HEK293 (cell line): ENCODE measurements at regions not wholly inside any gene's neighbourhood (a gene's known extent, or its start where the extent isn't known, plus 50 kb on each side); places are given as distances from the start of the nearest gene placed in this dataset.

Source experiments
- CTCF ChIA-PET: fragments of 350-600 bp; formaldehyde crosslinking; extraction: SDS; loops from one replicate; lab custom pipeline; 2021; ENCODE audit warnings: antibody characterized with exemption; lab: Yijun Ruan, JAX
- POLR2A ChIA-PET: fragments of 300-600 bp; formaldehyde crosslinking; extraction: SDS; loops from one replicate; lab custom pipeline; 2020; ENCODE audit warnings: antibody characterized with exemption, inconsistent platforms; lab: Yijun Ruan, JAX
- H3K27ac ChIP-seq: fragments of 200-500 bp; sonication (Bioruptor generic); 2 replicates; pipeline ENCODE4 v1.5.1; 2014; ENCODE audit warnings: low read depth, low read length, control low read depth, inconsistent platforms; ENCODE audit errors: extremely low read depth
- H3K36me3 ChIP-seq, 2 experiments: fragments of 200-500 bp in 1 of 2; sonication (Bioruptor generic) in 1 of 2; 1 replicate in 1 of 2; 2 replicates in 1 of 2; pipeline ENCODE4 v1.5.1; 2014 to 2017; ENCODE audit warnings: inconsistent platforms in 2 of 2, low read length in 2 of 2; ENCODE audit not compliant: control insufficient read depth in 2 of 2, insufficient read depth in 1 of 2
- H3K4me1 ChIP-seq: fragments of 200-500 bp; sonication (Bioruptor generic); 2 replicates; pipeline ENCODE4 v1.5.1; 2014; ENCODE audit warnings: mild to moderate bottlenecking, low read length, inconsistent platforms; ENCODE audit not compliant: control insufficient read depth, insufficient read depth
- H3K4me3 ChIP-seq: 2 replicates; pipeline ENCODE4 v1.5.1; 2011; ENCODE audit warnings: low read depth, mild to moderate bottlenecking, control low read depth, low read length, moderate library complexity
- H3K9me3 ChIP-seq: fragments of 200-500 bp; sonication (Bioruptor generic); 2 replicates; pipeline ENCODE4 v1.5.1; 2014; ENCODE audit warnings: low read depth, low read length, inconsistent platforms; ENCODE audit not compliant: control insufficient read depth, insufficient read depth
- AEBP2 ChIP-seq: fragments of 450-650 bp; formaldehyde crosslinking; IDR thresholded peaks from 2 replicates; pipeline ENCODE4 v1.5.1; 2016; ENCODE audit warnings: missing biosample characterization, missing genetic modification characterization, borderline replicate concordance
- HOXD13 ChIP-seq: sonication (generic); formaldehyde crosslinking; IDR thresholded peaks from 2 replicates; pipeline ENCODE4 v1.8.0; 2022; ENCODE audit warnings: missing genetic modification reagents, borderline replicate concordance
- PRDM1 ChIP-seq: fragments of 450-650 bp; formaldehyde crosslinking; IDR thresholded peaks from 2 replicates; pipeline ENCODE4; 2016; ENCODE audit warnings: missing biosample characterization, missing genetic modification characterization
- ZEB2 ChIP-seq: fragments of 450-650 bp; formaldehyde crosslinking; IDR thresholded peaks from 2 replicates; pipeline ENCODE4 v1.5.1; 2016; ENCODE audit warnings: missing biosample characterization, missing genetic modification characterization
- ZFP41 ChIP-seq: fragments of 450-650 bp; formaldehyde crosslinking; IDR thresholded peaks from 2 replicates; pipeline ENCODE4 v1.5.1; 2016; ENCODE audit warnings: missing biosample characterization, missing genetic modification characterization, borderline replicate concordance
- ZNF18 ChIP-seq: fragments of 450-650 bp; formaldehyde crosslinking; IDR thresholded peaks from 2 replicates; pipeline ENCODE4 v1.5.1; 2016; ENCODE audit warnings: missing biosample characterization, missing genetic modification characterization
- ZNF292 ChIP-seq: fragments of 450-650 bp; formaldehyde crosslinking; IDR thresholded peaks from 2 replicates; pipeline ENCODE4 v1.5.1; 2016; ENCODE audit warnings: low read depth, missing biosample characterization, missing genetic modification characterization, borderline replicate concordance
- ZNF530 ChIP-seq: fragments of 450-650 bp; formaldehyde crosslinking; IDR thresholded peaks from 2 replicates; pipeline ENCODE4 v1.5.1; 2016; ENCODE audit warnings: low read depth, missing biosample characterization, missing genetic modification characterization
- ZNF549 ChIP-seq: fragments of 450-650 bp; IDR thresholded peaks from 2 replicates; pipeline ENCODE4 v1.5.1; 2018; ENCODE audit warnings: missing biosample characterization, missing genetic modification characterization, mild to moderate bottlenecking, inconsistent platforms, moderate library complexity
- ZSCAN4 ChIP-seq: fragments of 450-650 bp; formaldehyde crosslinking; IDR thresholded peaks from 2 replicates; pipeline ENCODE4 v1.5.1; 2017; ENCODE audit warnings: missing biosample characterization, missing genetic modification characterization
- TF ChIP-seq, protein P1 (sequence below): fragments of 450-650 bp; formaldehyde crosslinking; optimal IDR thresholded peaks from 2 replicates; pipeline ENCODE3; 2016; ENCODE audit warnings: missing biosample characterization, mild to moderate bottlenecking, missing genetic modification characterization
- TF ChIP-seq, protein P2 (sequence below): fragments of 450-650 bp; formaldehyde crosslinking; IDR thresholded peaks from 2 replicates; pipeline ENCODE4 v1.5.1; 2017; ENCODE audit warnings: missing biosample characterization, missing genetic modification characterization
- TF ChIP-seq, protein P3 (sequence below): fragments of 450-650 bp; formaldehyde crosslinking; IDR thresholded peaks from 2 replicates; pipeline ENCODE4 v1.5.1; 2016; ENCODE audit warnings: missing biosample characterization, missing genetic modification characterization

DNA sequence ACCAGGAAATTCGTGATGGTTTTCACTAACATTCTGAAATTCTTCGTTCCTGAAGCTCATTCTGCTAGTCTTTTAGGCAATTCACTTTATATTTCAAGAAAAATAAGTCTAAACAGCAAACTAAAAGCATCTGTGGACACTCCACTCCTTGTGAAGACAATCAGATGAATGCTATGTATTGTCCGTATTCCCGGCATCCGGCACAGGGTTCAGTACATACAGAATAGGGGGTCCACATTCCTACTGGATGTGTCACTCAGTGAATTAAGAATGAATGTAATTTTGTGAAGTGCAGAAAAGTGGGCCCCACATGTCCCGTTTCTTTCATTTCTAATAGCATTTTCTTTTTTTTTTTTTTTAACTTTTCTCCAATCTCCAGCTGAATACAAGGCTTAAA is 241.3 kb downstream of the GRIN2B start (continued):
- TF ChIP-seq ZNF18 (tag by site-specific recombination) (no peak), HOXD13 (no peak), ZFP41 (no peak), ZEB2 (tag by site-specific recombination) (no peak)
- TF ChIP-seq, protein P1, sequence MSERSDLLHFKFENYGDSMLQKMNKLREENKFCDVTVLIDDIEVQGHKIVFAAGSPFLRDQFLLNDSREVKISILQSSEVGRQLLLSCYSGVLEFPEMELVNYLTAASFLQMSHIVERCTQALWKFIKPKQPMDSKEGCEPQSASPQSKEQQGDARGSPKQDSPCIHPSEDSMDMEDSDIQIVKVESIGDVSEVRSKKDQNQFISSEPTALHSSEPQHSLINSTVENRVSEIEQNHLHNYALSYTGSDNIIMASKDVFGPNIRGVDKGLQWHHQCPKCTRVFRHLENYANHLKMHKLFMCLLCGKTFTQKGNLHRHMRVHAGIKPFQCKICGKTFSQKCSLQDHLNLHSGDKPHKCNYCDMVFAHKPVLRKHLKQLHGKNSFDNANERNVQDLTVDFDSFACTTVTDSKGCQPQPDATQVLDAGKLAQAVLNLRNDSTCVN (tag by site-specific recombination): no peak
- TF ChIP-seq, all 188 proteins: peak for 0

DNA sequence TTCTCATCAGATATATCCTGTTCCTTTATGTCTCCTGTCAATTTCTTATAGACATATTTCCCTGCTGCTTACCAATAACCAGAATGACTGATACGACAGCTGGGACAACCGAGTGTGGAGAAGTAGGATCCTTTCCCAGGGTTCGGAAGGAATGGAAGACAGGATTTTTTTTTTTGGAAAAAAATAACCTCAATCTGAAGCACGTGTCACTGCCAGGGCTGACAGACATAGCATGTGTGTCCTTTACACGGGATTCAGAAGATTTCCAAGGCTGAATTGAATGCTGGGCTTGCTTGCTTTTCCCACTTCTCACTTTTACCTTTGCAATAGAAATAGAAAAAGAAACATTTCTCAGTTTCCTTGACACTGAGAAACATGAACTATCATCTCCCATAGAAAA is 245.7 kb downstream of the GRIN2B start:
- POLR2A ChIA-PET: no interaction called here
- no peak for TF ChIP-seq PRDM1 (tag by site-specific recombination)
- TF ChIP-seq ZNF530 (tag by site-specific recombination): no peak
- no peak for TF ChIP-seq ZNF292
- no peak for TF ChIP-seq ZNF549 (tag by site-specific recombination)
- TF ChIP-seq AEBP2 (tag by site-specific recombination): no peak
- TF ChIP-seq, protein P2, sequence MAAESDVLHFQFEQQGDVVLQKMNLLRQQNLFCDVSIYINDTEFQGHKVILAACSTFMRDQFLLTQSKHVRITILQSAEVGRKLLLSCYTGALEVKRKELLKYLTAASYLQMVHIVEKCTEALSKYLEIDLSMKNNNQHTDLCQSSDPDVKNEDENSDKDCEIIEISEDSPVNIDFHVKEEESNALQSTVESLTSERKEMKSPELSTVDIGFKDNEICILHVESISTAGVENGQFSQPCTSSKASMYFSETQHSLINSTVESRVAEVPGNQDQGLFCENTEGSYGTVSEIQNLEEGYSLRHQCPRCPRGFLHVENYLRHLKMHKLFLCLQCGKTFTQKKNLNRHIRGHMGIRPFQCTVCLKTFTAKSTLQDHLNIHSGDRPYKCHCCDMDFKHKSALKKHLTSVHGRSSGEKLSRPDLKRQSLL: no peak
- TF ChIP-seq, protein P3, sequence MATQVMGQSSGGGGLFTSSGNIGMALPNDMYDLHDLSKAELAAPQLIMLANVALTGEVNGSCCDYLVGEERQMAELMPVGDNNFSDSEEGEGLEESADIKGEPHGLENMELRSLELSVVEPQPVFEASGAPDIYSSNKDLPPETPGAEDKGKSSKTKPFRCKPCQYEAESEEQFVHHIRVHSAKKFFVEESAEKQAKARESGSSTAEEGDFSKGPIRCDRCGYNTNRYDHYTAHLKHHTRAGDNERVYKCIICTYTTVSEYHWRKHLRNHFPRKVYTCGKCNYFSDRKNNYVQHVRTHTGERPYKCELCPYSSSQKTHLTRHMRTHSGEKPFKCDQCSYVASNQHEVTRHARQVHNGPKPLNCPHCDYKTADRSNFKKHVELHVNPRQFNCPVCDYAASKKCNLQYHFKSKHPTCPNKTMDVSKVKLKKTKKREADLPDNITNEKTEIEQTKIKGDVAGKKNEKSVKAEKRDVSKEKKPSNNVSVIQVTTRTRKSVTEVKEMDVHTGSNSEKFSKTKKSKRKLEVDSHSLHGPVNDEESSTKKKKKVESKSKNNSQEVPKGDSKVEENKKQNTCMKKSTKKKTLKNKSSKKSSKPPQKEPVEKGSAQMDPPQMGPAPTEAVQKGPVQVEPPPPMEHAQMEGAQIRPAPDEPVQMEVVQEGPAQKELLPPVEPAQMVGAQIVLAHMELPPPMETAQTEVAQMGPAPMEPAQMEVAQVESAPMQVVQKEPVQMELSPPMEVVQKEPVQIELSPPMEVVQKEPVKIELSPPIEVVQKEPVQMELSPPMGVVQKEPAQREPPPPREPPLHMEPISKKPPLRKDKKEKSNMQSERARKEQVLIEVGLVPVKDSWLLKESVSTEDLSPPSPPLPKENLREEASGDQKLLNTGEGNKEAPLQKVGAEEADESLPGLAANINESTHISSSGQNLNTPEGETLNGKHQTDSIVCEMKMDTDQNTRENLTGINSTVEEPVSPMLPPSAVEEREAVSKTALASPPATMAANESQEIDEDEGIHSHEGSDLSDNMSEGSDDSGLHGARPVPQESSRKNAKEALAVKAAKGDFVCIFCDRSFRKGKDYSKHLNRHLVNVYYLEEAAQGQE (tag by site-specific recombination): no peak
- TF ChIP-seq ZSCAN4 (tag by site-specific recombination): no peak
- no peak overlapping the region for H3K27ac ChIP-seq
- no peak overlapping the region for H3K4me3 ChIP-seq
- H3K36me3 ChIP-seq: no peaks in the 10 kb centered on the region
- H3K4me1 ChIP-seq: peaks cover 2% of the 10 kb centered on the region; the same call in 1 of the 2 replicates
- no peaks in the 10 kb centered on the region for H3K9me3 ChIP-seq
- CTCF ChIA-PET: no interaction called here
